Neuronal stem cell (in vitro differentiated cells): ENCODE measurements at regions not wholly inside any gene's neighbourhood (a gene's known extent, or its start where the extent isn't known, plus 50 kb on each side); places are given as distances from the start of the nearest gene placed in this dataset.

Experiments used
- DNase-seq: peaks from one replicate; pipeline ENCODE4 v3.0.0-alpha.2; 2013; ENCODE audit warnings: low spot score
- H2AFZ ChIP-seq: one replicate; pipeline ENCODE4 v1.6.1; 2013; ENCODE audit warnings: mild to moderate bottlenecking, low read length, inconsistent platforms
- H2AK5ac ChIP-seq: 2 replicates; pipeline ENCODE4 v1.6.1; 2013; ENCODE audit warnings: low read depth, mild to moderate bottlenecking, inconsistent platforms, low read length, moderate library complexity, mixed read lengths
- H2BK120ac ChIP-seq: 2 replicates; pipeline ENCODE4 v1.6.1; 2013; ENCODE audit warnings: low read depth, mild to moderate bottlenecking, inconsistent platforms, low read length, moderate library complexity, mixed read lengths
- H2BK12ac ChIP-seq: one replicate; pipeline ENCODE4 v1.6.1; 2013; ENCODE audit warnings: low read length, inconsistent platforms
- H2BK15ac ChIP-seq: 2 replicates; pipeline ENCODE4 v1.6.1; 2013; ENCODE audit warnings: mild to moderate bottlenecking, low read length, inconsistent platforms, mixed read lengths
- H2BK5ac ChIP-seq: one replicate; pipeline ENCODE4 v1.6.1; 2013; ENCODE audit warnings: inconsistent platforms, mild to moderate bottlenecking, low read length, moderate library complexity
- H3K14ac ChIP-seq: one replicate; pipeline ENCODE4 v1.6.1; 2013; ENCODE audit warnings: low read length, inconsistent platforms
- H3K18ac ChIP-seq: 2 replicates; pipeline ENCODE4 v1.6.1; 2013; ENCODE audit warnings: low read length, inconsistent platforms
- H3K23ac ChIP-seq: 2 replicates; pipeline ENCODE4 v1.6.1; 2013; ENCODE audit warnings: low read depth, mild to moderate bottlenecking, mixed read lengths, low read length, inconsistent platforms; ENCODE audit not compliant: poor library complexity
- H3K27ac ChIP-seq: replicated peaks from 3 replicates; pipeline ENCODE4 v1.5.1; 2013; ENCODE audit warnings: low read length, inconsistent platforms
- H3K27me3 ChIP-seq, 3 experiments: 2 replicates each; pipeline ENCODE4 v1.6.1; 2013; ENCODE audit warnings: low read length in 3 of 3, mild to moderate bottlenecking in 2 of 3, inconsistent platforms in 1 of 3, low read depth in 1 of 3, mixed read lengths in 1 of 3, moderate library complexity in 1 of 3; ENCODE audit not compliant: control insufficient read depth in 3 of 3, insufficient read depth in 3 of 3
- H3K36me3 ChIP-seq, 2 donors: replicated peaks in 1 of 2; 2 replicates each; pipeline ENCODE4 v1.6.1; 2013; ENCODE audit warnings: low read length in 2 of 2; ENCODE audit not compliant: control insufficient read depth in 2 of 2, insufficient read depth in 2 of 2
- H3K4ac ChIP-seq: 2 replicates; pipeline ENCODE4 v1.6.1; 2013; ENCODE audit warnings: inconsistent platforms, mild to moderate bottlenecking, low read length, moderate library complexity
- H3K4me1 ChIP-seq, 2 donors: 1 replicate in 1 of 2; 2 replicates in 1 of 2; pipeline ENCODE4 v1.6.1; 2013; ENCODE audit warnings: low read length in 2 of 2, low read depth in 1 of 2; ENCODE audit not compliant: control insufficient read depth in 2 of 2, insufficient read depth in 1 of 2
- H3K4me2 ChIP-seq: one replicate; pipeline ENCODE4 v1.6.1; 2013; ENCODE audit warnings: mild to moderate bottlenecking, low read length, inconsistent platforms; ENCODE audit not compliant: insufficient read depth, poor library complexity, severe bottlenecking
- H3K4me3 ChIP-seq, 2 donors: 2 replicates each; pipeline ENCODE4 v1.5.1; 2013; ENCODE audit warnings: low read length in 2 of 2, mild to moderate bottlenecking in 2 of 2, inconsistent platforms in 1 of 2, moderate library complexity in 1 of 2
- H3K79me1 ChIP-seq: one replicate; pipeline ENCODE4 v1.6.1; 2013; ENCODE audit warnings: low read depth, mild to moderate bottlenecking, inconsistent platforms, low read length, moderate library complexity
- H3K9ac ChIP-seq: one replicate; pipeline ENCODE4 v1.6.1; 2013; ENCODE audit warnings: mild to moderate bottlenecking, low read depth, low read length, inconsistent platforms; ENCODE audit not compliant: poor library complexity
- H3K9me3 ChIP-seq, 2 donors: replicated peaks in 1 of 2; 2 replicates each; pipeline versions ENCODE3 to v1.6.1; 2013; ENCODE audit warnings: low read length in 2 of 2, mild to moderate bottlenecking in 2 of 2, inconsistent platforms in 1 of 2, low read depth in 1 of 2, mixed read lengths in 1 of 2, moderate library complexity in 1 of 2; ENCODE audit not compliant: control insufficient read depth in 2 of 2, insufficient read depth in 1 of 2
- H4K8ac ChIP-seq: one replicate; pipeline ENCODE4 v1.6.1; 2013; ENCODE audit warnings: low read depth, mild to moderate bottlenecking, inconsistent platforms, low read length, moderate library complexity
- H4K91ac ChIP-seq: one replicate; pipeline ENCODE4 v1.6.1; 2013; ENCODE audit warnings: low read length, low read depth, mild to moderate bottlenecking, inconsistent platforms; ENCODE audit not compliant: poor library complexity
- WGBS, 2 donors: extraction: QIAGEN DNeasy Blood & Tissue Kit; methylation state at CpG; one replicate each; pipeline ENCODE4 v1.1.7; 2013; ENCODE audit warnings: missing lambda C conversion rate in 2 of 2, mixed read lengths in 1 of 2; ENCODE audit not compliant: insufficient read length in 2 of 2, insufficient replicate concordance in 1 of 2; ENCODE audit errors: extremely low coverage in 2 of 2; 5-methylcytosine and 5-hydroxymethylcytosine counted together

- H3K4me2 ChIP-seq, result no peak overlapping the region
- no peaks in the 10 kb centered on the region for H3K36me3 ChIP-seq
- H2BK15ac ChIP-seq, result no peak overlapping the region
- no peak overlapping the region for H2AFZ ChIP-seq
- no peak overlapping the region for H3K27ac ChIP-seq
- no peaks in the 10 kb centered on the region for H3K9me3 ChIP-seq
- H3K4ac ChIP-seq, result no peak overlapping the region
- H3K79me1 ChIP-seq, result no peaks in the 10 kb centered on the region
- H4K8ac ChIP-seq, result no peak overlapping the region
- H3K14ac ChIP-seq, result no peak overlapping the region
- H2BK5ac ChIP-seq, result no peak overlapping the region
- WGBS, 2 donors, result no CpG with 5 or more reads among the region's 2 CpGs
- H3K27me3 ChIP-seq, result no peaks in the 10 kb centered on the region
- no peak for DNase-seq
- no peak overlapping the region for H2BK12ac ChIP-seq
- no peak overlapping the region for H2BK120ac ChIP-seq
- no peak overlapping the region for H3K9ac ChIP-seq
- no peak overlapping the region for H2AK5ac ChIP-seq
- H3K4me3 ChIP-seq, result no peak overlapping the region
- H3K18ac ChIP-seq, result no peak overlapping the region
- H3K4me1 ChIP-seq, result peaks cover 0 to 6% of the 10 kb centered on the region in 2 donors
- no peak overlapping the region for H4K91ac ChIP-seq
- no peak overlapping the region for H3K23ac ChIP-seq
These were observed 431.5 kb upstream of the RASGEF1B start for GRCh38 chr4:81903212-81903611.

GRCh38 chr4:81898862-81899504 lies 427.3 kb upstream of the RASGEF1B start:
- Histone ChIP-seq H3K36me3 (no peaks in the 10 kb centered on the region), H3K9ac (no peak overlapping the region), H2AFZ (no peak overlapping the region), H2AK5ac (no peak overlapping the region), H2BK12ac (peak overlapping the region; percentile 43), H3K4me2 (no peak overlapping the region), H2BK15ac (peak overlapping the region; percentile 86), H3K27me3 (no peaks in the 10 kb centered on the region), H3K18ac (peak overlapping the region; percentile 85), H4K91ac (no peak overlapping the region), H3K4me1 (peaks cover 0 to 6% of the 10 kb centered on the region in 2 donors), H2BK5ac (no peak overlapping the region), H4K8ac (peak overlapping the region; percentile 8), H3K27ac (no peak overlapping the region), H2BK120ac (no peak overlapping the region), H3K9me3 (no peaks in the 10 kb centered on the region), H3K4ac (no peak overlapping the region), H3K14ac (no peak overlapping the region), H3K79me1 (no peaks in the 10 kb centered on the region), H3K4me3 (no peak overlapping the region), H3K23ac (no peak overlapping the region)
- WGBS, 2 donors, result no CpG with 5 or more reads among the region's 4 CpGs
- DNase-seq, result no peak

- H3K18ac ChIP-seq, result no peak overlapping the region
- no peak overlapping the region for H3K4ac ChIP-seq
- H3K4me1 ChIP-seq, result peaks cover 0 to 7% of the 10 kb centered on the region in 2 donors
- H3K14ac ChIP-seq, result no peak overlapping the region
- H2AK5ac ChIP-seq, result no peak overlapping the region
- H2BK12ac ChIP-seq, result no peak overlapping the region
- H3K23ac ChIP-seq, result no peak overlapping the region
- no peak overlapping the region for H2BK5ac ChIP-seq
- no peaks in the 10 kb centered on the region for H3K27me3 ChIP-seq
- H4K8ac ChIP-seq, result no peak overlapping the region
- no peaks in the 10 kb centered on the region for H3K9me3 ChIP-seq
- no peak overlapping the region for H2AFZ ChIP-seq
- H2BK15ac ChIP-seq, result no peak overlapping the region
- no peak overlapping the region for H3K9ac ChIP-seq
- no peak for DNase-seq
- H4K91ac ChIP-seq, result no peak overlapping the region
- H2BK120ac ChIP-seq, result no peak overlapping the region
- no peak overlapping the region for H3K4me2 ChIP-seq
- no peak overlapping the region for H3K4me3 ChIP-seq
- no peak overlapping the region for H3K27ac ChIP-seq
- 100% methylated on average over 2 of the region's 6 CpGs; no CpG with 5 or more reads in 1 of the 2 donors for WGBS, 2 donors
- no peaks in the 10 kb centered on the region for H3K79me1 ChIP-seq
- no peaks in the 10 kb centered on the region for H3K36me3 ChIP-seq
These were observed 425.2 kb upstream of the RASGEF1B start for GRCh38 chr4:81896936-81897335.

DNA sequence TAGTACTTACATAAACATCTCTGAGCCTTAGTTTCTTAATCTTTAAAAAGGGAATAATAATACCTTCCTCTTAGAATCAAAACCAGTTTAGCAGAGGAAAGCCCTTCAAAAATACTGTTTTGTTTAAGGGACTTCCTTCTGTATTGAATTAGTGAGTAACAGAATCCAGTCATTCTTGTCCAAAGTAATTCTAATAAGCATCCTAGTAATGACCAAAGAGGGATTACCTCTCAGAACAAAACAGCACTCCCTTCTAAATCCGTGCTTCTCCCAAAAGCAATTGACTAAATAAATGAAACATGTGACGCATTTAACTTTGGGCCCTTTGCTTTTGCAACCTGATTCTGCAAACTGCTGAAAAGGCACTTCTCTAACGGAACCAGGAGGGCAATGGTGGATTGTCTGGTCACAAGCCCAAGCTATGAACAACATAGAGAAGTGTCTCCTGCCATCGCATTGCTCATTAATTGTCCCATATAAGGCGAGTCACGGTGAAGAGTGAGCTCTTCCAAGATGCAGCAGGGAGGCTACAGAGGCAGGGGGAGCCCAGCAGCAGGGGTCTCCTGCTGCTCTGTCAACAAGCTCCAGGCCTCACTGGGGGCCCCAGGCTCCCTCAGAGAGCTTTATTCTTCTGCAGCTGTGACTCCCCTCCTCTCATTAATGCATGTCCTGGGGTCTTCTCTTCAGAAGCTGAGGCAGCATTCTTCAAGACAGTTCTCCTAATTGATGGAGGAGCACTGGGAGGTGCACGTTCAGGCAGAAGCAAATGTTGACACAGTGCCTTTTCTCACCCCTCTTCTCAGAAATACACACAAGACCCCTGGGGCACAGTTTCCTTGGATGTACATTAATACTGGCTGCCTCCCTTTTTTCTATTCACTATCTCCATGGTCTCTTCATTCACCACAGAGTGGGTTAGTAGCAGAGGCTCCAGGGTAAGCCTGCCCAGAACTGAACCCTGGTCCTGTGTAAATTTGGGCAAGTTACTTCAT lies 419.6 kb upstream of the RASGEF1B start:
- no peak overlapping the region for H3K4me3 ChIP-seq
- no peak overlapping the region for H2AK5ac ChIP-seq
- H2BK12ac ChIP-seq, result no peak overlapping the region
- H2BK5ac ChIP-seq, result no peak overlapping the region
- H2BK120ac ChIP-seq, result no peak overlapping the region
- H3K9ac ChIP-seq, result no peak overlapping the region
- peak overlapping the region; percentile 83 for H3K27ac ChIP-seq
- H3K27me3 ChIP-seq, result no peaks in the 10 kb centered on the region
- H3K4ac ChIP-seq, result no peak overlapping the region
- no peak overlapping the region for H2BK15ac ChIP-seq
- WGBS, 2 donors, result no CpG with 5 or more reads among the region's 7 CpGs
- peaks cover 0 to 9% of the 10 kb centered on the region in 2 donors for H3K4me1 ChIP-seq
- peak; percentile 54 for DNase-seq
- H2AFZ ChIP-seq, result no peak overlapping the region
- no peak overlapping the region for H3K4me2 ChIP-seq
- H3K18ac ChIP-seq, result no peak overlapping the region
- no peaks in the 10 kb centered on the region for H3K79me1 ChIP-seq
- H3K36me3 ChIP-seq, result no peaks in the 10 kb centered on the region
- no peak overlapping the region for H3K23ac ChIP-seq
- no peak overlapping the region for H4K91ac ChIP-seq
- H3K9me3 ChIP-seq, result no peaks in the 10 kb centered on the region
- no peak overlapping the region for H3K14ac ChIP-seq
- H4K8ac ChIP-seq, result no peak overlapping the region
